Stimulated activated effector memory CD8-positive, alpha-beta T cell treated with anti-CD3 and anti-CD28 coated beads, Interleukin-12 subunit alpha, Interleukin-12 subunit beta, amount 100 ng/mL, for 72 hours (primary cell): ENCODE measurements at regions not wholly inside any gene's neighbourhood (a gene's known extent, or its start where the extent isn't known, plus 50 kb on each side); places are given as distances from the start of the nearest gene placed in this dataset.
A peak's percentile ranks its signal among the peaks of the same experiment; 100 is the strongest.

Experiments
- ATAC-seq: fragments of 150-1000 bp; cut with Tn5 transposase; 2 replicates; pipeline ENCODE4 v1.10.0; 2021
- DNase-seq, 2 donors: peaks; one replicate each; pipeline ENCODE4 v3.0.0; 2021 to 2022; ENCODE audit warnings: low spot score in 2 of 2
- H3K27ac Mint-ChIP-seq: one replicate; pipeline ENCODE4 v1.8.0; 2022; ENCODE audit warnings: mild to moderate bottlenecking, mixed read lengths
- H3K36me3 Mint-ChIP-seq: one replicate; pipeline ENCODE4 v1.8.0; 2022; ENCODE audit warnings: mild to moderate bottlenecking, mixed read lengths
- H3K4me1 Mint-ChIP-seq: one replicate; pipeline ENCODE4 v1.8.0; 2022; ENCODE audit warnings: mixed read lengths
- H3K4me3 Mint-ChIP-seq: one replicate; pipeline ENCODE4 v1.8.0; 2022; ENCODE audit warnings: mild to moderate bottlenecking, mixed read lengths
- H3K9me3 Mint-ChIP-seq: one replicate; pipeline ENCODE4 v1.8.0; 2022; ENCODE audit warnings: mixed read lengths

GRCh38 chr12:124507188-124508109, 60.0 kb downstream of the NCOR2 start:
- H3K36me3 Mint-ChIP-seq, result peaks cover 2% of the 10 kb centered on the region
- H3K4me3 Mint-ChIP-seq, result no peak overlapping the region
- no peak for DNase-seq
- ATAC-seq, result no peak
- peaks cover 56% of the 10 kb centered on the region for H3K4me1 Mint-ChIP-seq
- no peak overlapping the region for H3K27ac Mint-ChIP-seq
- H3K9me3 Mint-ChIP-seq, result no peaks in the 10 kb centered on the region

GRCh38 chr12:124506832-124507153, 60.6 kb downstream of the NCOR2 start:
- H3K4me1 Mint-ChIP-seq, result peaks cover 58% of the 10 kb centered on the region
- DNase-seq (no peak), ATAC-seq (no peak)
- no peak overlapping the region for H3K4me3 Mint-ChIP-seq
- no peaks in the 10 kb centered on the region for H3K36me3 Mint-ChIP-seq
- no peak overlapping the region for H3K27ac Mint-ChIP-seq
- no peaks in the 10 kb centered on the region for H3K9me3 Mint-ChIP-seq

- no peak for DNase-seq
- H3K9me3 Mint-ChIP-seq, result no peaks in the 10 kb centered on the region
- H3K27ac Mint-ChIP-seq, result peak overlapping the region; percentile 26
- H3K4me1 Mint-ChIP-seq, result peaks cover 62% of the 10 kb centered on the region
- ATAC-seq, result no peak
- no peak overlapping the region for H3K4me3 Mint-ChIP-seq
- H3K36me3 Mint-ChIP-seq, result no peaks in the 10 kb centered on the region
Measured at GRCh38 chr12:124506145-124506831, 61.1 kb downstream of the NCOR2 start.

- no peaks in the 10 kb centered on the region for H3K36me3 Mint-ChIP-seq
- no peaks in the 10 kb centered on the region for H3K9me3 Mint-ChIP-seq
- H3K4me3 Mint-ChIP-seq, result no peak overlapping the region
- H3K27ac Mint-ChIP-seq, result peak overlapping the region; percentile 26
- DNase-seq, result no peak
- ATAC-seq, result no peak
- H3K4me1 Mint-ChIP-seq, result peaks cover 57% of the 10 kb centered on the region
Measured at GRCh38 chr12:124505001-124505818, 62.2 kb downstream of the NCOR2 start.

GRCh38 chr12:124504273-124505000, 63.0 kb downstream of the NCOR2 start:
- Mint-ChIP-seq H3K4me3 (no peak overlapping the region), H3K36me3 (no peaks in the 10 kb centered on the region), H3K4me1 (peaks cover 62% of the 10 kb centered on the region)

GRCh38 chr12:124503305-124503704, 64.1 kb downstream of the NCOR2 start:
- Mint-ChIP-seq H3K4me1 (peaks cover 67% of the 10 kb centered on the region), H3K9me3 (no peaks in the 10 kb centered on the region), H3K4me3 (no peak overlapping the region), H3K36me3 (no peaks in the 10 kb centered on the region), H3K27ac (no peak overlapping the region)
- ATAC-seq (no peak), DNase-seq (no peak)

More at GRCh38 chr12:124504273-124505000, 63.0 kb downstream of the NCOR2 start:
- DNase-seq (no peak), ATAC-seq (no peak)
- no peak overlapping the region for H3K27ac Mint-ChIP-seq
- no peaks in the 10 kb centered on the region for H3K9me3 Mint-ChIP-seq

GRCh38 chr12:124502379-124502778, 65.0 kb downstream of the NCOR2 start:
- Mint-ChIP-seq H3K4me1 (peaks cover 60% of the 10 kb centered on the region), H3K27ac (peak overlapping the region; percentile 84), H3K4me3 (no peak overlapping the region), H3K9me3 (no peaks in the 10 kb centered on the region), H3K36me3 (no peaks in the 10 kb centered on the region)
- no peak for DNase-seq
- no peak for ATAC-seq

- Mint-ChIP-seq H3K9me3 (no peaks in the 10 kb centered on the region), H3K27ac (peak overlapping the region; percentile 84), H3K4me1 (peaks cover 60% of the 10 kb centered on the region), H3K36me3 (no peaks in the 10 kb centered on the region), H3K4me3 (no peak overlapping the region)
- ATAC-seq (no peak), DNase-seq (no peak)
Measured at GRCh38 chr12:124501827-124502226, 65.6 kb downstream of the NCOR2 start.

GRCh38 chr12:124501112-124501561, 66.3 kb downstream of the NCOR2 start:
- Mint-ChIP-seq H3K9me3 (no peaks in the 10 kb centered on the region), H3K27ac (no peak overlapping the region), H3K36me3 (no peaks in the 10 kb centered on the region), H3K4me1 (peaks cover 56% of the 10 kb centered on the region), H3K4me3 (no peak overlapping the region)
- DNase-seq, result no peak
- no peak for ATAC-seq

- DNase-seq, result no peak
- no peaks in the 10 kb centered on the region for H3K36me3 Mint-ChIP-seq
- H3K27ac Mint-ChIP-seq, result peak overlapping the region; percentile 2
- H3K4me1 Mint-ChIP-seq, result peaks cover 57% of the 10 kb centered on the region
- no peak for ATAC-seq
- no peaks in the 10 kb centered on the region for H3K9me3 Mint-ChIP-seq
- no peak overlapping the region for H3K4me3 Mint-ChIP-seq
Measured at GRCh38 chr12:124499898-124500244, 67.5 kb downstream of the NCOR2 start.

- Mint-ChIP-seq H3K27ac (peak overlapping the region; percentile 2), H3K4me3 (no peak overlapping the region), H3K9me3 (no peaks in the 10 kb centered on the region), H3K4me1 (peaks cover 63% of the 10 kb centered on the region), H3K36me3 (peaks cover 2% of the 10 kb centered on the region)
- ATAC-seq (no peak), DNase-seq (no peak)
Measured at GRCh38 chr12:124499190-124499753, 68.1 kb downstream of the NCOR2 start.

- Mint-ChIP-seq H3K36me3 (peaks cover 7% of the 10 kb centered on the region), H3K27ac (peak overlapping the region; percentile 2), H3K4me3 (no peak overlapping the region), H3K4me1 (peaks cover 69% of the 10 kb centered on the region), H3K9me3 (no peaks in the 10 kb centered on the region)
- DNase-seq (no peak), ATAC-seq (no peak)
Measured at GRCh38 chr12:124498275-124499189, 68.9 kb downstream of the NCOR2 start.

- no peak for DNase-seq
- no peak for ATAC-seq
- no peak overlapping the region for H3K27ac Mint-ChIP-seq
Measured at GRCh38 chr12:124497658-124498057, 69.8 kb downstream of the NCOR2 start.

GRCh38 chr12:124497039-124497438, 70.4 kb downstream of the NCOR2 start:
- H3K27ac Mint-ChIP-seq, result no peak overlapping the region
- peaks cover 7% of the 10 kb centered on the region for H3K36me3 Mint-ChIP-seq
- H3K4me3 Mint-ChIP-seq, result no peak overlapping the region
- H3K9me3 Mint-ChIP-seq, result no peaks in the 10 kb centered on the region
- H3K4me1 Mint-ChIP-seq, result peaks cover 67% of the 10 kb centered on the region
- no peak for DNase-seq
- ATAC-seq, result no peak

More at GRCh38 chr12:124497658-124498057, 69.8 kb downstream of the NCOR2 start:
- H3K4me1 Mint-ChIP-seq, result peaks cover 72% of the 10 kb centered on the region
- peaks cover 7% of the 10 kb centered on the region for H3K36me3 Mint-ChIP-seq
- H3K4me3 Mint-ChIP-seq, result no peak overlapping the region
- no peaks in the 10 kb centered on the region for H3K9me3 Mint-ChIP-seq
